ENCODE measurements at regions not wholly inside any gene's neighbourhood (a gene's known extent, or its start where the extent isn't known, plus 50 kb on each side); places are given as distances from the start of the nearest gene placed in this dataset.

DNA sequence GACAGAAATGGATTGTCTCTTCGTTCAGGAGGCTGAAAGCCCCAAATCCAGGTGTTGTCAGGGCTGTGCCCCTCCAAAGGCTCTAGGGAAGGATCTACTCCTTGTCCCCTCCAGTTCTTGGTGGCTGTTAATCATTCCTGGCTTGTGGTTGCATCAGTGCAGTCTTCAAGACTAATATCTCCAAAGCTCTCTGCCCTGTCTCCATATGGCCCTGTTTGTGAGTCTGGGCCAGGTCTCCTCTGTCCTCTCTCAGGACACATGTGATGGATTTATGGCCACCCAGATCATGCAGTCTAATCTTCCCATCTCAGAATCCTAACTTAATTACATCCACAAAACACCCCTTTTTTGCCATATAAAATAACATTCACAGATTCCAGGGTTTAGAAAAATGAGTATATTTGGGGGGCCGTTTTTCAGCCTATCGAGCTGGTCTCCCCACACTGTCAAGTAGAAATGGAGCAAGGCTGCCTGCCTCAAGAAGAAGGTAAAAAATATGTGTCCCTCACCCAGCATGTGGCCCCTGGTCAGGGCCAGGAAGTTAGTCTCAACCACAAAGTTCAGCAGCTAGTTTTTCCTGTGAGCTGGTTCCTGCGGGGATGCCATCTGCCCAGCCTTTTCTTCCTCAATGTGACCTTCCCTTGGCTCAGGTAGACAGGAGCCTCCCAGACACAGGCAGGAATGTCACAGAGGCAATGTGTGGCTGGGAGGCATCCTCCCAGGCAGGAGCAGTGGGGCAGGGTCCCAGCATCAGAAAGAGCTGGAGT lies 509.4 kb downstream of the IRX1 start:
- Histone ChIP-seq H3K9ac (ENCODE audit: low read length) (no peak overlapping the region), H3K4me1 (ENCODE audit: control insufficient read depth, low read depth, low read length) (peaks cover 7% of the 10 kb centered on the region), H3K9me3 (ENCODE audit: control insufficient read depth, low read depth, low read length) (no peaks in the 10 kb centered on the region), H3K36me3 (ENCODE audit: control insufficient read depth, low read depth, low read length) (no peaks in the 10 kb centered on the region), H3K4me3 (ENCODE audit: low read length) (no peak overlapping the region), H3K27me3 (ENCODE audit: control insufficient read depth, insufficient read depth, low read length) (no peaks in the 10 kb centered on the region), H3K27ac (ENCODE audit: low read length) (no peak overlapping the region)

DNA sequence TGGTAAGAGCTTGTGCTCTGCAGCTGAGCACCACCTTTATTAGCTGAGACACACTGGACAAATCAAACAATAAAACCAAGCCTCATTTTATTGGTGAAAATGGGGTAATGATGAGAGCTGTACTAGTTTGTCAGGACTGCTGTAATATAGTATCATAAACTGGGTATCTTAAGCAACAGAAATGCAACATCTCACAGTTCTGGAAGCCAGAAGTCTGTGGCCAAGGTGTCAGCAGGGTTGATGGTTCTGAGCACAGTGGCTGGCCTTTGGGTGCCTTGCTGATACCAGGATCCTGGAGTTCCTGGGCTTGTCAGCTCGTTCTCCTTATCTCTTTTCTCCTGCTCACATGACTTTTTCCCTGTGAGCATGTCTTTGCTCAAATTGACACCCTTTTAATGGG lies 513.1 kb downstream of the IRX1 start:
- H3K9me3 ChIP-seq (ENCODE audit: control insufficient read depth, low read depth, low read length), result no peaks in the 10 kb centered on the region
- H3K27ac ChIP-seq (ENCODE audit: low read length), result no peak overlapping the region
- no peaks in the 10 kb centered on the region for H3K27me3 ChIP-seq (ENCODE audit: control insufficient read depth, insufficient read depth, low read length)
- H3K36me3 ChIP-seq (ENCODE audit: control insufficient read depth, low read depth, low read length), result no peaks in the 10 kb centered on the region
- no peak overlapping the region for H3K9ac ChIP-seq (ENCODE audit: low read length)
- no peaks in the 10 kb centered on the region for H3K4me1 ChIP-seq (ENCODE audit: control insufficient read depth, low read depth, low read length)
- no peak overlapping the region for H3K4me3 ChIP-seq (ENCODE audit: low read length)

DNA sequence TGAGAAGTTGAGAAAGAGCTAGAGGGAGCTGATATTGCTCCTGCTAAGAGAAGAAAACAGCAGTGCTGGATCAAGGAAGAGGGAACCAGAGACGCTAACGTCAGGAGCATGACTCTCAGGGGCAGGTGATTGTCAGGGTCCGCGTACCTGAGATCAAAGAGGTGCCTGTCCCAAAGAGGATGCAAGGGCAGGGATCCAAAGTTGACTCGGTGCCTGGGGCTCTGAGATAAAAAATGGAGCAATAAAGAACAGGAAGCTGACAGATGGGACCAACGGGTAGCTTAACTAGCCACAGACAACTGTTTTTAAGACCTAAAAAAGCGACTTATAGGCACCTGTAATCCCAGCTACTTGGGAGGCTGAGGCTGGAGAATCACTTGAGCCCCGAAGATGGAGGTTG lies 517.8 kb downstream of the IRX1 start:
- Histone ChIP-seq H3K4me3 (ENCODE audit: low read length) (no peak overlapping the region), H3K36me3 (ENCODE audit: control insufficient read depth, low read depth, low read length) (no peaks in the 10 kb centered on the region), H3K27ac (ENCODE audit: low read length) (no peak overlapping the region), H3K27me3 (ENCODE audit: control insufficient read depth, insufficient read depth, low read length) (no peaks in the 10 kb centered on the region), H3K9me3 (ENCODE audit: control insufficient read depth, low read depth, low read length) (no peaks in the 10 kb centered on the region), H3K9ac (ENCODE audit: low read length) (no peak overlapping the region), H3K4me1 (ENCODE audit: control insufficient read depth, low read depth, low read length) (no peaks in the 10 kb centered on the region)

DNA sequence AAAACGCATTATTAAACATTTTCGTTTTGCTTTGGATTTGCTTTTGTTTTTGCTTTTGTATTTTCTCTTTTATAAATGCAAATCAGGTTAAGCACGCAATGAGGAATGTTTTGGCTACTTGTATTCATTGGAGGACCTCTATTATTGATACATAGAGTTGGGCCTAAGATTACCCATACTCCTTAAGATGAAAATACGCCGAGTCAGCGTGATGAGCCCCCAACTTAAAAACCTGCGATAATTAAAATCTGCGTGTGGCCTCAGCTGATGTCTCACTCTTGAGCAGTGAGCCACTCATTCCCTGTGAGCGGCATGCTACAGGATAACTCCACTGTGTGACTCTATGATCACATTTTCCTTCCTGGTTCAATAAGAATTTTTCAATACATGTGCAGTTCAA lies 518.3 kb downstream of the IRX1 start:
- Histone ChIP-seq H3K36me3 (ENCODE audit: control insufficient read depth, low read depth, low read length) (no peaks in the 10 kb centered on the region), H3K27me3 (ENCODE audit: control insufficient read depth, insufficient read depth, low read length) (no peaks in the 10 kb centered on the region), H3K27ac (ENCODE audit: low read length) (no peak overlapping the region)

DNA sequence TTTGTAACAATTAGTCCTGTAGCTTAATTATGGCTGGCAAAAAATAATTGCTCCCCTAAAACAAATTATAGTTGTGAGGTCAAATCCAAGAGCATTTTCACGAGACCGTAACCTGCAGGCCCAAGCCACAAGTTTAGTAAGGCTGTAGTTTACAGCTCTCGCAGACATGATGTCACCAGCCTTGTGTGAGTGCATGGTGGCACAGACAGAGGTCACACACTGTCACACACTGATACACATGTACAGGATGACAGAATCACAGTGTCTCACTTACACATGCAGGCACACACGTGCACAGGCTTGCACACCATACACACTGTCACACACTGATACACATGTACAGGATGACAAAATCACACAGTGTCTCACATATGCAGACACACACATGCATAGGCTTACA lies 518.8 kb downstream of the IRX1 start:
- Histone ChIP-seq H3K27me3 (ENCODE audit: control insufficient read depth, insufficient read depth, low read length) (no peaks in the 10 kb centered on the region), H3K4me1 (ENCODE audit: control insufficient read depth, low read depth, low read length) (no peaks in the 10 kb centered on the region), H3K9ac (ENCODE audit: low read length) (no peak overlapping the region), H3K4me3 (ENCODE audit: low read length) (no peak overlapping the region), H3K9me3 (ENCODE audit: control insufficient read depth, low read depth, low read length) (no peaks in the 10 kb centered on the region), H3K36me3 (ENCODE audit: control insufficient read depth, low read depth, low read length) (no peaks in the 10 kb centered on the region), H3K27ac (ENCODE audit: low read length) (no peak overlapping the region)

More for the DNA sequence above, 518.3 kb downstream of the IRX1 start:
- Histone ChIP-seq H3K9ac (ENCODE audit: low read length) (no peak overlapping the region), H3K9me3 (ENCODE audit: control insufficient read depth, low read depth, low read length) (no peaks in the 10 kb centered on the region), H3K4me1 (ENCODE audit: control insufficient read depth, low read depth, low read length) (no peaks in the 10 kb centered on the region), H3K4me3 (ENCODE audit: low read length) (no peak overlapping the region)

GRCh38 chr5:4116834-4117233 lies 521.2 kb downstream of the IRX1 start:
- Histone ChIP-seq H3K4me3 (ENCODE audit: low read length) (no peak overlapping the region), H3K9ac (ENCODE audit: low read length) (no peak overlapping the region), H3K9me3 (ENCODE audit: control insufficient read depth, low read depth, low read length) (no peaks in the 10 kb centered on the region), H3K4me1 (ENCODE audit: control insufficient read depth, low read depth, low read length) (no peaks in the 10 kb centered on the region), H3K27ac (ENCODE audit: low read length) (no peak overlapping the region), H3K27me3 (ENCODE audit: control insufficient read depth, insufficient read depth, low read length) (no peaks in the 10 kb centered on the region), H3K36me3 (ENCODE audit: control insufficient read depth, low read depth, low read length) (no peaks in the 10 kb centered on the region)

GRCh38 chr5:4124221-4124970 lies 528.8 kb downstream of the IRX1 start:
- no peaks in the 10 kb centered on the region for H3K9me3 ChIP-seq (ENCODE audit: control insufficient read depth, low read depth, low read length)
- H3K36me3 ChIP-seq (ENCODE audit: control insufficient read depth, low read depth, low read length), result no peaks in the 10 kb centered on the region
- no peak overlapping the region for H3K27ac ChIP-seq (ENCODE audit: low read length)
- no peaks in the 10 kb centered on the region for H3K27me3 ChIP-seq (ENCODE audit: control insufficient read depth, insufficient read depth, low read length)
- peaks cover 5% of the 10 kb centered on the region for H3K4me1 ChIP-seq (ENCODE audit: control insufficient read depth, low read depth, low read length)
- H3K9ac ChIP-seq (ENCODE audit: low read length), result no peak overlapping the region
- H3K4me3 ChIP-seq (ENCODE audit: low read length), result no peak overlapping the region

- Histone ChIP-seq H3K36me3 (ENCODE audit: control insufficient read depth, low read depth, low read length) (no peaks in the 10 kb centered on the region), H3K4me3 (ENCODE audit: low read length) (no peak overlapping the region), H3K27me3 (ENCODE audit: control insufficient read depth, insufficient read depth, low read length) (no peaks in the 10 kb centered on the region), H3K9ac (ENCODE audit: low read length) (no peak overlapping the region), H3K9me3 (ENCODE audit: control insufficient read depth, low read depth, low read length) (no peaks in the 10 kb centered on the region), H3K4me1 (ENCODE audit: control insufficient read depth, low read depth, low read length) (peaks cover 5% of the 10 kb centered on the region), H3K27ac (ENCODE audit: low read length) (no peak overlapping the region)
Measured at GRCh38 chr5:4128994-4129393, 533.4 kb downstream of the IRX1 start.

- no peaks in the 10 kb centered on the region for H3K27me3 ChIP-seq (ENCODE audit: control insufficient read depth, insufficient read depth, low read length)
- H3K9me3 ChIP-seq (ENCODE audit: control insufficient read depth, low read depth, low read length), result no peaks in the 10 kb centered on the region
- H3K4me1 ChIP-seq (ENCODE audit: control insufficient read depth, low read depth, low read length), result peaks cover under 1% of the 10 kb centered on the region
- H3K4me3 ChIP-seq (ENCODE audit: low read length), result no peak overlapping the region
- no peaks in the 10 kb centered on the region for H3K36me3 ChIP-seq (ENCODE audit: control insufficient read depth, low read depth, low read length)
- no peak overlapping the region for H3K9ac ChIP-seq (ENCODE audit: low read length)
- no peak overlapping the region for H3K27ac ChIP-seq (ENCODE audit: low read length)
Measured at GRCh38 chr5:4129523-4129922, 533.9 kb downstream of the IRX1 start.

DNA sequence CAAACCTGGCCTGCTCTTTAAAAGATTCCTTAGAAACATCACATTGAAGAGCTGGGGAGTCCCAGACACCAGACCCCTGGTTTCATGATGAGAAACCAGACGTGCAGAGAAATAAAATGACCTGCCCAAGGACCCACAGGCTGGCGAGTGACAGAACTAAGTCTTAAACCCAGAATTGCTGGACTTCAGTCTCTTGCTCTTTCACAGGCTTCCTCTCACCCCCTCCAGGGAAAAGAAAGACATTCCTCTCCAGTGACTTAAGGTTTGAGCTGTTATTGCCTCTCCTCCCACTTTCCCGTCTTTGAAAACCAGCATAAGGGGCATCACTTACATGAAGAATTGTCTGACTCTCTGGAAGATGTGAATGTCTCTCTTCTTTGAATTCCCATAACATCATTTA lies 535.2 kb downstream of the IRX1 start:
- Histone ChIP-seq H3K4me3 (ENCODE audit: low read length) (no peak overlapping the region), H3K9me3 (ENCODE audit: control insufficient read depth, low read depth, low read length) (no peaks in the 10 kb centered on the region), H3K36me3 (ENCODE audit: control insufficient read depth, low read depth, low read length) (no peaks in the 10 kb centered on the region), H3K27me3 (ENCODE audit: control insufficient read depth, insufficient read depth, low read length) (no peaks in the 10 kb centered on the region), H3K27ac (ENCODE audit: low read length) (no peak overlapping the region), H3K4me1 (ENCODE audit: control insufficient read depth, low read depth, low read length) (no peaks in the 10 kb centered on the region), H3K9ac (ENCODE audit: low read length) (no peak overlapping the region)

GRCh38 chr5:4137781-4138180 lies 542.1 kb downstream of the IRX1 start:
- Histone ChIP-seq H3K9ac (ENCODE audit: low read length) (no peak overlapping the region), H3K27ac (ENCODE audit: low read length) (no peak overlapping the region), H3K4me3 (ENCODE audit: low read length) (no peak overlapping the region), H3K27me3 (ENCODE audit: control insufficient read depth, insufficient read depth, low read length) (no peaks in the 10 kb centered on the region), H3K9me3 (ENCODE audit: control insufficient read depth, low read depth, low read length) (no peaks in the 10 kb centered on the region), H3K36me3 (ENCODE audit: control insufficient read depth, low read depth, low read length) (no peaks in the 10 kb centered on the region), H3K4me1 (ENCODE audit: control insufficient read depth, low read depth, low read length) (peaks cover 7% of the 10 kb centered on the region)

- no peaks in the 10 kb centered on the region for H3K36me3 ChIP-seq (ENCODE audit: control insufficient read depth, low read depth, low read length)
- H3K27ac ChIP-seq (ENCODE audit: low read length), result no peak overlapping the region
- no peaks in the 10 kb centered on the region for H3K9me3 ChIP-seq (ENCODE audit: control insufficient read depth, low read depth, low read length)
- H3K4me3 ChIP-seq (ENCODE audit: low read length), result no peak overlapping the region
- no peaks in the 10 kb centered on the region for H3K27me3 ChIP-seq (ENCODE audit: control insufficient read depth, insufficient read depth, low read length)
- H3K9ac ChIP-seq (ENCODE audit: low read length), result no peak overlapping the region
- peaks cover 10% of the 10 kb centered on the region for H3K4me1 ChIP-seq (ENCODE audit: control insufficient read depth, low read depth, low read length)
Measured at GRCh38 chr5:4142842-4143241, 547.2 kb downstream of the IRX1 start.
